Stimulated activated CD8-positive, alpha-beta memory T cell treated with anti-CD3 and anti-CD28 coated beads, Interleukin-2, amount 100 ng/mL, for 48 hours (primary cell): ENCODE measurements at regions not wholly inside any gene's neighbourhood (a gene's known extent, or its start where the extent isn't known, plus 50 kb on each side); places are given as distances from the start of the nearest gene placed in this dataset.
"Not testable (repeated sequence)": the region's sequence is repeated elsewhere in the genome, so short reads cannot be mapped to it uniquely, and the experiment has no call there.

Experiments
- DNase-seq, 2 donors: peaks; one replicate each; pipeline ENCODE4 v3.0.0-alpha.2; 2020; ENCODE audit warnings: low read depth in 2 of 2

DNA sequence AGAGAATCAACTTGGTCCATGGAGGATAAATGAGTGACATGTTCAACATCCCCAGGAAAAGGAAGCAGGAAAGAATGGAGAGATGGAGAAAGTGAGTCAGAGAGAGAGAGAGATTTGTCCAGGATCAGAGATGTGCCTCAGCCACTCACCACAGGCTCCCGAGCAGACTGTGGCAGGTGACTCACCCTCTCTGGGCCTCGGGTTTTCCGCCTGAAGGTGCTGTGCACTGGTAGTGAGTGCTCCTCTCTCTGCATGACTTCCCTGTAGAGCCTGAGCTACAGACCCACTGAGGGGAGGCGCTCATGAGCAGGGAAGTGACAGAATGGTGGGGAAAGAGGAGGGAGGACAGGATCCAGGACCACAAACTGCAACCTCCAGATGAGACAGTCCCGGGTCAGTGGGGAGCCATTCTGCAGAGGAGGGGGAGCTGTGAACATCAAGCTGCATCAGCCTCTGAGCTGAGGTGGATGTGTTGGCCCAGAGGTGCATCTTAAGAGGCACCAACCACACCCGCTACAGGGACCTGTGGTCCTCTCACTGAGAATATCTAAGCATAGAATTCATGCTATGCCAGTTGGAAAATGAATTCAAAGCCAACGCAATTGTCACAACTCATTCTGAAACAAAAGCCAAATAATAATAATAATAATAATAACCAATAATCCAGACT, 433.4 kb downstream of the BRD1 start:
- DNase-seq: no peak

- no peak for DNase-seq
Measured at GRCh38 chr22:49393526-49393925, 434.1 kb downstream of the BRD1 start.

- no peak for DNase-seq
Measured at GRCh38 chr22:49392841-49393510, 434.7 kb downstream of the BRD1 start.

DNA sequence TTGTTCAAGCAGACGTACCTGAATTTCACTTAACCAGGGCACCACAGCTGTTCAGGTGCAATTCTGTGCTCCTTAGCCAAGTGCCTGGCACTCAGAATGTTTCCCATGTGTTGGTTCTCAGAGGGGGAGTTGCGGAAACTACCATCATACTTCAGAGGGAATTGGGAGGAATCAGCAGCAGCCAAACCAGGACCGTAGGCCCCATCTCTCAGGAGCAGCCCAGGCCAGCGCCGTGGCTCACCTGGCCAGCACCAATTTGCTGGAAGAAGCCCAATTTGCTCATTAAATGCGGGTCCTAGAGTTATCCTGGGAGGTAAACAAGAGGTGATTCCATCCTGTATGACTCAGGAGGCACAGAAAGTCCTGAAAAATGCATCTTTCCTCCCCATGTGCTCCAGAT, 435.4 kb downstream of the BRD1 start:
- no peak for DNase-seq

DNA sequence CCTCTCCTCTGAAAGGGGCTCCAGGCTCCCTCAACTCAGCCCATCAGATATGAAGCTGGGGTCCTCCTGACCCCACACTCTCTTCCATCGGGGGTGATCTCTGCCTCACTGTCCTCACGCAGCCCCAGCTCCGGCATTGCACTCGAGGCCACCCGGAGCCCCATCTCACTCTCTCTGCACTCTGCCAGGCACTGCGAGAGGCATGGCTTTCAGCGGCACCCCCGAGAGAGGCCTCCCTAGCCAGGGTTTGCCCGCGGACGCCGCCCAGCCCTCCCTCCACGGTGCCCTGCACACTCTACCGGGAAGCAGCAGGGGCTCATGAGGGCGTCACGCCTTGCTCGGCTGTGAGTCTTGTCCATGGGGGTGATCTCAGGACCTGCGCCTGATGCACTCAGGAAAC, 436.2 kb downstream of the BRD1 start:
- no peak for DNase-seq

DNA sequence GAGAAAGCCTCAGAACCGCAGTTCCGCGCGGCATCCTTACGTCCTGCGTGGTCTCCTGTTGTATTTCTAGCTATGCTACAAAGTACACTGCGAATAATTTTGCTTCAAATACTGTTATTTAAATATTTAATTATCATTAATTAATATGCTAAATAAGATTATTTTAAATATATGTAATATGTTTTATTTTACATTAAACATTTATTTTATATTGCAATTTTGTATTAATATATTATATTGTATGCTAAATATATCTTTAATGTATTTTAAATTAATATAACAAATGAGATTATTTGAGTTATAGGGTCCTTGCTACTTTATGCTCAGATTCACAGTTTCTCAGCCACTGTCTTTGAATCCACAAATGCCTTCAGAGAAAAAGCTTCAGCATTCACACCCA, 436.7 kb downstream of the BRD1 start:
- no peak for DNase-seq

DNA sequence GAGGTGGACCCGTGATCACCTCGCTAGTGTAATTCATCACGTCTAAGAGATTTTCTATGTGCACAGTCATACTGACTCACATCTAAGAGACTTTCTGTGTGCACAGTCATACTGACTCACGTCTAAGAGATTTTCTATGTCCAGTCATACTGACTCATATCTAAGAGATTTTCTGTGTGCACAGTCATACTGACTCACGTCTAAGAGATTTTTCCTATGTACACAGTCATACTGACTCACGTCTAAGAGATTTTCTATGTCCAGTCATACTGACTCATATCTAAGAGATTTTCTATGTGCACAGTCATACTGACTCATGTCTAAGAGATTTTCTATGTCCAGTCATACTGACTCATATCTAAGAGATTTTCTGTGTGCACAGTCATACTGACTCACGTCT, 443.8 kb downstream of the BRD1 start:
- DNase-seq: not testable (repeated sequence)

GRCh38 chr22:49382451-49382735, 445.3 kb downstream of the BRD1 start:
- DNase-seq: no peak

DNA sequence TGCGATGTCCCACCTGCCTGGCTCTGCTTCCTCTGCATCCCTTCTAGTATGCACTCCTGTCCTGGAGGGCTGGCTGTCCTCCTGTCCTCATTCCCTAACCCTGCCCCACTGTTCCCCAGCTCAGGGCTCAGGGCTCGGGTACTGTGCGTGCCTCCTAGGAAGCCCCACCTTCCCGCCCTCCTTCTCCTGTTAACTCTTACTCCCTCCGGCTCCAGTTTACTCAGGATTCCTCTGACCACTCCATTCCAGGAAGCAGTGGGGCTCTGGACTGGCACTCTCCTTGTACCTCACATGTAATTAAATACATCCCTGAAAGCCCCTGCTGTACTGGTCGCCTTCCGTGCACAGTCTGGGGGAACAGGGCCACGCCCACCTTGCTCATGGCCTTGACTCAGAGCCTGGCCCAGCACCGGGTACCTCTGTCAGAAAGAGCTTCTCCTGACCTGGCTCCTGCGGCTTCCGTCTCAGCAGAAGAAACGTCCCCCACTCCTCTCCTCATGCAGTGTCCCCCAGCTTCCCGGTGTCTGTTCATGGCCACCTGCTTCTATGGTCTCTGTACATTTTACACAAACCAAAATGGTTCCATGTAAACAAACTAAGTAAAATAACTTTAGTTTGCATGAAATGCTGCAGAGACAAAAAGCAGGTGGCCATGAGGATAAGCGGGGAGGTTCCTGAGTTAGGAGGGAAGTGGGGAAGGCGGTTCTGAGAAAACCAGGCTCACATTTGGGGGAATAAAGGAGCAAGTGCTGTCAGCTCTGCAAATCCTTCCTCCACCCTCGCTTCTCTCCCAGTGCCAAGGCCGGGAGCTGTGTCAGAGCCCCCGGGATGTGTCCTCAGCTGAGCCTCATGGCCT, 445.9 kb downstream of the BRD1 start:
- no peak for DNase-seq

DNA sequence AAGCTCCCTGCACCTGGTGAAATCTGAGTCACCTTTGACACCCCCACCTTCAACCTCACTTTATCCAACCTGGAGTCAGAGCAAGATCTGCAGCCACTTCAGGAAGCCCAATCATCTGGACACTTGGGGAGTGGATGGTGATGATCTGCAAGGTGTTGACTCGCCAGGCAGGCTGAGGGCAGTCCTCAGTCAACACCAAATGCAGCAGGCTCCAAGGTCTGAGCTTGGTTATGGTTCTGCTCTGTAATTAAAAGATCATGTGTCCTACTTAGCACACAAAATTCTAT, 446.9 kb downstream of the BRD1 start:
- DNase-seq: no peak

- DNase-seq: no peak
Measured at GRCh38 chr22:49380095-49380827, 447.4 kb downstream of the BRD1 start.

DNA sequence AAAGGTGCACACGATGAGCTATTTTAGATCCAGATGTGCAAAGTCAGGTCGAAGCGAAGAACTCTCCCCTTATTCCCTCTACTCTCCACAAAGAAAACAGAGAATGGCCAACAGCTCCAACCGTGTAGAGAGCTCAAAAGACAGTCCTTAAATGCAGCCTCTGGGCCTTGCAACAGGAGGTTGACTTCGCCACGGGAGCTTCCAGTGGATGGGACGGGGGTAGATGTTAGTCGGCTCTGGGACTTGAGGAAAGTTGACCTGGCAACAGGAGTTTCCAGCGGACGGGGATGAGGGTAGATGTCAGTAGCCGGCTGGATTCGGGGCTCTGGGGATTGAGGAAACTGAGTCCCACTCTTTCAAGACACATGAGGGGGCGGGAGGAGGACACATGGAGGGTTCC, 450.4 kb downstream of the BRD1 start:
- DNase-seq: no peak

GRCh38 chr22:49373801-49374226, 453.9 kb downstream of the BRD1 start:
- no peak for DNase-seq

DNA sequence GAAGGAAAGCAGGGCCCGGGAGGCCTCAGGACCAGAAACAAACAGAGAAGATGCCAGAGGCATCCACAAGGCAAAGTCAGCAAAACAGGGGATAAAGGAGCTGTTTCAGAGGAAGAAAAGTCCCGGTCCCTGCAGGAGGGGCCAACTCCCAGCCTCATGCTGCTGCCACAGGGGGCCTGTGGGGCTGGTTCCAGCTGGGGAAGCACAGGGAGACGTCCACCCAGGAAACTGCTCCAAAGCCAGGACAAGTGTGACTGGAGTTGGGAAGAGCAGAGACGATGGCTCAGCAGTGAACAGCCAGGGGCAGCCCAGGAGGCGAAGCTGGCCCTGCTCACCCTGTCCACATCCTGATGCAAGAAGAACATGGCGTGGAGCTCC, 454.4 kb downstream of the BRD1 start:
- DNase-seq: no peak

GRCh38 chr22:49372530-49373288, 455.0 kb downstream of the BRD1 start:
- no peak for DNase-seq

GRCh38 chr22:49372111-49372529, 455.6 kb downstream of the BRD1 start:
- no peak for DNase-seq

DNA sequence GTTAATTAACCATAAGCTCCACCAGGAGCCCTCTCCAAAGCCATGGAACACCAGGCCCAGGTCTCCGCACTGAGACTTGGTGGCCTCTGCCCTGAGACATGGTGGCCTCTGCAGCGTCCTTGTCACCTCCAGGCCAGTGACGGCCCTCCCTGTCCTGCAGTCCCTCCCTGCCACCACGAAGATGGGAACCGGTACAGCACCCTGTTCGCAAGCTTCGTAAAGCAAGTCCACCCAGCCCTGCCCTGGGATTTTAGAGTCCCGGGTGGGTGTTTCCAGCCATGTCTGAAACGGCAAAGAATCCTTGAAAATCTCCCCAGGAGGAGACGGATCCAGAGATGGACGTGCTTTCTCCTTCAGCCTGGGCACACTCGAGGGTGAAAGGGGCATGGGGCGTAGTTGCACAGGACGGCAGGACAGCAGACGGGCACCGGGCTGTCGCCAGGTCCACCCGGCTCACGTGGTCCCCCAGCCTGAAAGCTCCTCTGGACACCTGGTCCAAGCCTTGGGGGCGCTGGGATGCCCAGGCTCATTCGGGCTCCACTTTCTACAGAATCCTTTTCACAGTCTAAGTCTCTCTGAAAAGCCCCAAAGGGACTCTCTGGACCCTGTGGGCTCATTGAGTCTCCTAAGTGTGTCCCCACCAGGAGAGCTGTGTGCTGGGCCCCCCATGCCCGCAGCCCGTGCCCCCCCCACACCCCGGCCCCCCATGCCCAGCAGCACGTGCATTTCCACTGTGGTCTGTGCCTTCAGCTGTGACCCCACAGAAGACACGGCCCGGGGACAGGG, 456.2 kb downstream of the BRD1 start:
- DNase-seq: no peak

- DNase-seq: no peak
Measured at GRCh38 chr22:49370627-49371301, 456.9 kb downstream of the BRD1 start.

- DNase-seq: no peak
Measured at GRCh38 chr22:49369726-49370626, 457.7 kb downstream of the BRD1 start.
